DMS53 (cell line): ENCODE measurements at regions not wholly inside any gene's neighbourhood (a gene's known extent, or its start where the extent isn't known, plus 50 kb on each side); places are given as distances from the start of the nearest gene placed in this dataset.

Experiments used
- DNase-seq: peaks from one replicate; lab custom pipeline; 2025; lab: John Stamatoyannopoulos, UW

DNA sequence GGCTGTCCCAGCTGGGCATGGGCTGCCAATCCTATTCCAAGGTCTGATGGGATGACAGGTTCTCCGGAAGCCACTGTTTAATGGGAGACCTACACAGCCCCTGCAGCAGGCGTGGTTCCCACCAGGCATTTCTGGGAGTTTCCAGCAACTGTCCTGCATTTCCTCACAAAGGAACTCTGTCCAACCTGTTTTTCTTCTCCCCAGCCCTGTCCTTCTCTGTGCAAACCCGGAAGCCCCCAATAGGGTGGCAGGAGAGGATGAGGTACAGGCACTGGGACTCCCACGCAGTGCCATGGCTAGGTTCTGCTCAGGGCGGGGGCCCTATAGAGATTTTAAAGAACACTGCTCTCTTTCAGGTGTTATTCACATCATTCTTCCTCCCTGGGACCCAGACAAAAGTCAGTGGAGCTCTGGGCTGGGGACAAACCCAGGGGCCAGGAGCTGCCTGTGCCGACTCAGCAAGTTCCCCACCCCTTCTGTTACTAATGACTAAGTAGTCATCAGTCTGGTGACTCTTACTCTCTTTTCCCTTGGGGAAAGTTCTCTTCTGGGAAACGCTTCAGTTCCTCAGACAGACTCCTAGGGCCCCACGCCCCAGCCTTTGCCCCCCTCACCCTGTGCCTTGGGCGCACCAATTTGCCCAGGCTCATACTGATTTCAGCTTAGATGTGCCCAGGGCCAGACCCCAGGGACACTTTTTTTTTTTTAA, 97.7 kb downstream of the CD47 start:
- no peak for DNase-seq

- DNase-seq: no peak
Measured at GRCh38 chr3:107990926-107991325, 99.9 kb downstream of the CD47 start.

DNA sequence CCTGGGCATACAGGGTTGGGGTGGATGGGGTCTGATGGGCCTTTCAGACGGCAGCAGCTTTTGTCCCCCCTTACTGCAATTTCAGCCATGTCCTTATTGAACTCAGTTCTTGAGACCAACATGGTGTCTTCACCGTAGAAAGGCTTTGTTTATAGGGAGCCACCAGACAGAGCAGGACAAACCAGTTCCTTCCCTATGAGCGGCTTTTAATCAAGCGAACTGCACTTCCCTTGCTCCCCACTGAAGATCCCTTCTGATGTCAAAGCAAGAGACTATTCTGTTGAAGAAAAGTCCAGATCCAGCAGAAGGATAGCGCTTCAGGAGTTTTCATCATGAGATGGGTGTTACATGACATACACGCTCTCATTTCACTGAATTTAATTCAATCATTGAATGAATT, 100.4 kb downstream of the CD47 start:
- no peak for DNase-seq

DNA sequence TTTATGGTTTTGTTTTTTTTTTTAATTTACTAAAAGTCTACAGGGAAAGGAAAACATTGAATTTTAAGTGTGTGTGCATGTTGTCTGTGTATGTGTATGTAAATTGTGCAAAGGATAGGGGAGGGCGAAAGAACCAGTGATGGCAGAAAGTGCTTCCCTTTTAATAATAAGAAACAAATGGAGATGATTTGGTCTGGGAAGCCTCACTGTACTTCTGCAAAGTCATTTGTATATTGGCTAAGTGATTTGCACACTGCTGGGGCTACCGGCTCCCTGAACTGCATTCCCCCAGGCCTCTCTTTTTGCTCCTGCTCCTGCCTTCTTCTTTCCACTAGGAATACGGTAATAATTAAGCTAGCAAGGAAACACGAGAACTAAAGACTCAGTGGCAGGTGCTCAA, 101.2 kb downstream of the CD47 start:
- no peak for DNase-seq

DNA sequence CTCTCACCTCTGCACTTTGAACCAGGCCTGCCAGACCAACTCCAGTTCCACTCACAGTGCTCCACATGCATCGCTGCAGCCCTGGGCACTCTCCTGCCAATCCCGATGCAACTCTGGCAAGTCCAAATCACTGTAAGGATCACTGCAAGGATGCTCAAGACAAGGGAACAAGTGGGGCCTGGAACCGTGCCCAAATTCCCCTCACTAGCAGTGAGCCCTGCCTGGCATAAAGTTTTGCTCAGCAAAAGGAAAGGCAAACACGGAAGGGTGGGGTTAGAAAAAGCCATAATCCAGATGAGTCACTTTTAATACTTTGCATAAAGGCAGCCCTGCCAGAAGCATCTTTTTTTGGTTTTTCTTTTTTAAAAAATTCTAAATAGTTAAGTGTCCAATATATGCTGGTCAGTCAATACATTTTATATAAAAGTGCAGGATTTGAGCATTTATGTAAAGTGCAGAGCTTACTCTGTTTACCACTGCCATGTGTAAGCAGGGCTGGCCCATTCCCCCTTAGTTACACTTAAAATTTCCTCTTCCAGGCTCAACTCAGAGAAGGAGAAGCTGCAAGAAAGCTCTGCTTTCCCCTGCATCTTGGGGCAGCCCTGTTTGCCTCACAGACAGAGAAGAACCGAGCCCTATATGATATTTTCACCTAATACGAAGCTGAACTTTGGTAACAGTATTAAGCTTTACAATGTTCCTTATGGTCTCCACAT, 102.2 kb downstream of the CD47 start:
- DNase-seq: no peak

- no peak for DNase-seq
Measured at GRCh38 chr3:107987036-107987939, 103.5 kb downstream of the CD47 start.

GRCh38 chr3:107986505-107986904, 104.3 kb downstream of the CD47 start:
- DNase-seq: no peak

DNA sequence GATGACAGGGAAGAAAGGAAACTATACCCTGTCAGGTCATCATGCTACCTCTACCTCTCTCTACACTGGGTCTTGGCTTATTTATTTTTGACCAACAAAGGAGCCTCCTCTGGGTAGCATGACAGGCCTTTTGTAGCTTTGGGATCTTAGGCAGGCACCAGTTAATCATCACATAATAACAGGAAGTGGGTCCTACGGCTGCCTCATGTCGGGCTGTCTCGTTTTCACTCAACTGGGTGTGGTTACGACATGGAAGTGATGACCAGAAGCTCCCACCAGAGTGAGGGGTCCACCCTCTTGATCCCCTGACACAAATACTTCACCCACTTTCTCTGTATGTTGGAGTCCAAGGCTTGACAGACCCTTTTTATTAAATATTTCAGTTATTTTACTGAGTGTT, 105.3 kb downstream of the CD47 start:
- no peak for DNase-seq

- DNase-seq: no peak
Measured at GRCh38 chr3:107983247-107983646, 107.6 kb downstream of the CD47 start.

- DNase-seq: no peak
Measured at GRCh38 chr3:107982165-107982564, 108.7 kb downstream of the CD47 start.

- DNase-seq: no peak
Measured at GRCh38 chr3:107981471-107982111, 109.2 kb downstream of the CD47 start.

DNA sequence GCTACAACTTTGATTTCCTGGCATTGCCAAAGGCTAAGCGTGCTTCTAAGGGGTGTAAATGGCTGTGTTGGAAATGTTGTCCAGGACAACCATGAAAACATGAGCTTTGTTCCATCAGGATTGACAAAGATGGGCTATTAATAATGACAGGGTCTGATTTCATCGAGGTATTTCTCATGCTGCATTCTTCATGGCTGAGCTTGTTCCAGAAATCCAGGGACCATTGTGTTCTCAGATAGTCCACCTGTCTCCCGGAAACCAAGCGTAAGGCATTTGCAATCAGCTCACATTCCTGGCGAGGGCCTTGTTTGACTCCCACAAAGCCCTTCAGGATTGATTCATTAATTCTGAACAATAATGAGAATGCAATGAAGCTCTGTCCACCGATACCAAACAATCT, 111.3 kb downstream of the CD47 start:
- no peak for DNase-seq

GRCh38 chr3:107978131-107979055, 112.4 kb downstream of the CD47 start:
- DNase-seq: no peak

GRCh38 chr3:107977221-107978130, 113.4 kb downstream of the CD47 start:
- DNase-seq: no peak

DNA sequence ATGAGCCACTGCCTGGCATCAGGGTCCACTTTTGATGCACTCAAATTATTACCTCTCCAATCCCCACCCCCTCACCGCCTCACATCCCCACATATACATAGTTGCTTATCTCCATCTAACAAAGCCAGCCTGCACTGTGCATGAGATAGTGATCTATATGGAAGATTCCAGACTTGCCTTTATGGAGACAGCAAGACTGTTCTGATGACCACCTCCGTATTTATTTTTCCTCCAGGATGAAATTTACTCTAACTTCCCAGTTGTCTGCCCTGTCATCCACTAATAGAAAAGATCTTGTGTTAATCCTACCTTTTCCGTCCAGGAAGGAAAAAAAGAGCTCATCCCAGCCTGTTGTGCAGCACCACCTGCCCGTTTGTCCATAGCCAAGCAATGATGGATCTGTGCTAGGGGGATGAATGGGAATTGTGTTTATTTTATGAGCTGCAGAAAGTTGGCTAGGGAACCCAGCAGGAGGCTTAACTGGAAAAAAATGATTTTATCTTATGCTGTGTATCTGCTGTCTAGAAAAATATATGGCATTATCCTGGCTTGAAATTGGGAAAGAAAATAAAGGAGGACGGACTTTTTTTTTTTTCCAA, 114.5 kb downstream of the CD47 start:
- no peak for DNase-seq

DNA sequence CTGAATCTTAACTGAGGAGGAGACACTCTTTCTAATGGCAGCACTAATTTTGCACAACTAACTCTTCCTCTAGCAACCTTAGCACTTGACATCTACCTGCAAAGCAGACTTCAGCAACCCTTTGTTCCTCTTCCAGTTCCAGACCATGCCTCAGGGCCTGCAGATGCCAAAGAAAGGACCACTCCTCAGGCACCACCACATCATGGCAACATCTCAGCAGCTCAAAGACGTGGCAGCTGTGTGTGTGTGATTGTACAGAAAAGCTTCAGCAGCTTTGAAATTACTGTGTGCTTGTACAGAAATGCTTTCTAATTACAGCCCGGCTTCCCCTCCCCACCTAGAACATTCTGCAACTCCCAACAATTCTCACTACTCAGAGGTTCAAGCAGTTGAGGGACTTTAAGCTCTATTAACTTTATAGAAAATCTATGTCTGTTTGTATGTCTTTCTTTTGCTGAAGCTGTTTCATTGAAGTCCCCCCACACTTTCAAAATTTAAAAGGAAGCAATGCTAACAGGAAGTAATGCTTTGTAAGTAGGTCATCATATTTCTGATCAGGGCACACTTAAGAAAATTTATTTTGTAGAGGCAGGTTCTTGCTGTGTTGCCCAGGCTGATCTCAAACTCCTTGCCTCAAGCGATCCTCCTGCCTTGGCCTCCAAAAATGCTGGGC, 115.2 kb downstream of the CD47 start:
- no peak for DNase-seq

- no peak for DNase-seq
Measured at GRCh38 chr3:107973961-107974360, 116.9 kb downstream of the CD47 start.

DNA sequence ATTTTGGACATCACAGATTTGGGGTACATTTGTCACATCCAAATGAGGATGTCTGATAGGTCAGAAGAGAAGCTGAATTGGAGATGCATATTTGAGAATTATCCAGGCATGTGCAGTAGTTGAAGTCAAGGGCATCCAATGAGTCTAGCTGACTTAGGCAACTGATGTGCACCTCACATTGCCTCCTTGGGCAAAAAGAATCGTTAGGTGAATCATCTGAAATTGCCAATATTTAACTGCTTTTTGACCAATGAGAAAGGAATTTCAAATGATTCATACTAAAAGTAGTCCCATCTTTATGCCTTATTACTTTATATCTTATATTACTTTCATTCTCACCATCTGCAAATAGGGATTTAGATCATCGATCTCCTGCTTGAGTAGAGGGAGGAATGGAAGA, 117.7 kb downstream of the CD47 start:
- DNase-seq: no peak

- no peak for DNase-seq
Measured at GRCh38 chr3:107970993-107971580, 119.7 kb downstream of the CD47 start.
